Esophagus squamous epithelium (tissue), 4 donors: ENCODE measurements at regions not wholly inside any gene's neighbourhood (a gene's known extent, or its start where the extent isn't known, plus 50 kb on each side); places are given as distances from the start of the nearest gene placed in this dataset.

Source experiments
- CTCF ChIP-seq, 6 experiments: fragments of 450-650 bp in 4 of 6; fragments of 200-600 bp in 2 of 6; sonication (generic) in 2 of 6; IDR thresholded peaks; one replicate each; pipeline ENCODE4 v1.5.1; 2016 to 2019; ENCODE audit warnings: antibody characterized with exemption in 6 of 6, mild to moderate bottlenecking in 4 of 6, moderate library complexity in 4 of 6
- POLR2A ChIP-seq, 4 donors: fragments of 450-650 bp; IDR thresholded peaks; one replicate each; pipeline ENCODE4 v1.6.1; 2017; ENCODE audit warnings: antibody characterized with exemption in 4 of 4, mild to moderate bottlenecking in 4 of 4, moderate library complexity in 3 of 4

GRCh38 chr11:91850021-91850420 is 374.6 kb upstream of the FAT3 start:
- TF ChIP-seq CTCF (IDR thresholded peaks at IDR 0.05) (no peak), POLR2A (IDR thresholded peaks at IDR 0.05) (no peak)
